AG09319 (cell line): ENCODE measurements at regions not wholly inside any gene's neighbourhood (a gene's known extent, or its start where the extent isn't known, plus 50 kb on each side); places are given as distances from the start of the nearest gene placed in this dataset.
"Not testable (repeated sequence)": the region's sequence is repeated elsewhere in the genome, so short reads cannot be mapped to it uniquely, and the experiment has no call there.

Experiments
- DNase-seq: peaks from one replicate; pipeline ENCODE4 v3.0.0-alpha.2; 2010; ENCODE audit warnings: low read depth; ENCODE audit errors: extremely low read depth
- CTCF ChIP-seq: IDR thresholded peaks from 2 replicates; pipeline ENCODE4 v1.5.1; 2011; ENCODE audit warnings: low read depth, mild to moderate bottlenecking, inconsistent platforms, low read length, moderate library complexity

- DNase-seq, result no peak
- no peak for TF ChIP-seq CTCF
These were observed 82.7 kb upstream of the TEX13C start for GRCh38 chrX:125236955-125237354.

GRCh38 chrX:125248931-125249330 lies 70.7 kb upstream of the TEX13C start:
- no peak for TF ChIP-seq CTCF
- DNase-seq, result no peak

DNA sequence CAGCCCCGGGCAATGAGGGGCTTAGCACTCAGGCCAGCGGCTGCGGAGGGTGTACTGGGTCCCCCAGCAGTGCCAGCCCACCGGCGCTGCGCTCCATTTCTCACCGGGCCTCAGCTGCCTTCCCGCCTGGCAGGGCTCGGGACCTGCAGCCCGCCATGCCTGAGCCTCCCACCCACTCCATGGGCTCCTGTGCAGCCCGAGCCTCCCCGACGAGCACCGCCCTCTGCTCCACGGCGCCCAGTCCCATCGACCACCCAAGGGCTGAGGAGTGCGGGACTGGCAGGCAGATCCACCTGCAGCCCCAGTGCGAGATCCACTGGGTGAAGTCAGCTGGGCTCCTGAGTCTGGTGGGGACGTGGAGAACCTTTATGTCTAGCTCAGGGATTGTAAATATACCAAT lies 63.9 kb upstream of the TEX13C start:
- not testable (repeated sequence) for DNase-seq

GRCh38 chrX:125262836-125263235 lies 56.8 kb upstream of the TEX13C start:
- no peak for DNase-seq
- TF ChIP-seq CTCF, result no peak

DNA sequence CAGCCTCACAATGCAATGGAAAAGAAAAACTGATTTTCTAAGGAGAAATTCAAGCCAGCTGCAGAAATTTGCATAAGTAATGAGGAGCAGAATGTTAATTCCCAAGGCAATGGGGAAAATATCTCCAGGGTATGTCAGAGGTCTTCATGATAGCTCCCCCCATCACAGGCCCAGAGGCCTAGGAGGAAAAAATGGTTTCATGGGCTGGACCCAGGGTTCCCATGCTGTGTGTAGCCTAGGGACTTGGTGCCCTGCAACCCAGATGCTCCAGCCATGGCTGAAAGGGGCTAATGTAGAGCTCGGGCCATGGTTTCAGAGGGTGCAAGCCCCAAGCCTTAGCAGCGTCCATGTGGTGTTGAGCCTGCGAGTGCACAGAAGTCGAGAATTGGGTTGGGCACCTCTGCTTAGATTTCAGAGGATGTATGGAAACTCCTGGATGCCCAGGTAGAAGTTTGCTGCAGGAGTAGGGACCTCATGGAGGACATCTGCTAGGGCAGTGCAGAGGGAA lies 53.5 kb upstream of the TEX13C start:
- TF ChIP-seq CTCF, result no peak
- no peak for DNase-seq
